ENCODE measurements at regions not wholly inside any gene's neighbourhood (a gene's known extent, or its start where the extent isn't known, plus 50 kb on each side); places are given as distances from the start of the nearest gene placed in this dataset.
A peak's percentile ranks its signal among the peaks of the same experiment; 100 is the strongest.
"Not testable (repeated sequence)": the region's sequence is repeated elsewhere in the genome, so short reads cannot be mapped to it uniquely, and the experiment has no call there.

- TF ChIP-seq, protein P1, sequence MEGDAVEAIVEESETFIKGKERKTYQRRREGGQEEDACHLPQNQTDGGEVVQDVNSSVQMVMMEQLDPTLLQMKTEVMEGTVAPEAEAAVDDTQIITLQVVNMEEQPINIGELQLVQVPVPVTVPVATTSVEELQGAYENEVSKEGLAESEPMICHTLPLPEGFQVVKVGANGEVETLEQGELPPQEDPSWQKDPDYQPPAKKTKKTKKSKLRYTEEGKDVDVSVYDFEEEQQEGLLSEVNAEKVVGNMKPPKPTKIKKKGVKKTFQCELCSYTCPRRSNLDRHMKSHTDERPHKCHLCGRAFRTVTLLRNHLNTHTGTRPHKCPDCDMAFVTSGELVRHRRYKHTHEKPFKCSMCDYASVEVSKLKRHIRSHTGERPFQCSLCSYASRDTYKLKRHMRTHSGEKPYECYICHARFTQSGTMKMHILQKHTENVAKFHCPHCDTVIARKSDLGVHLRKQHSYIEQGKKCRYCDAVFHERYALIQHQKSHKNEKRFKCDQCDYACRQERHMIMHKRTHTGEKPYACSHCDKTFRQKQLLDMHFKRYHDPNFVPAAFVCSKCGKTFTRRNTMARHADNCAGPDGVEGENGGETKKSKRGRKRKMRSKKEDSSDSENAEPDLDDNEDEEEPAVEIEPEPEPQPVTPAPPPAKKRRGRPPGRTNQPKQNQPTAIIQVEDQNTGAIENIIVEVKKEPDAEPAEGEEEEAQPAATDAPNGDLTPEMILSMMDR (IDR thresholded peaks at IDR 0.05), result no peak
- Mint-ChIP-seq H3K27ac (no peak overlapping the region), H3K4me3 (no peak overlapping the region), H3K9me3 (peaks cover 7% of the 10 kb centered on the region), H3K36me3 (ENCODE audit: low read depth) (no peaks in the 10 kb centered on the region), H3K4me1 (no peaks in the 10 kb centered on the region), H3K27me3 (ENCODE audit: low read depth, poor library complexity) (peaks cover 16% of the 10 kb centered on the region)
- DNase-seq, result no peak
Measured at GRCh38 chr11:121907379-121907778, 208.6 kb downstream of the BLID start.

GRCh38 chr11:121904148-121904547, 211.9 kb downstream of the BLID start:
- Mint-ChIP-seq H3K4me3 (no peak overlapping the region), H3K4me1 (no peaks in the 10 kb centered on the region), H3K27ac (peak overlapping the region; percentile 77), H3K27me3 (ENCODE audit: low read depth, poor library complexity) (peaks cover 20% of the 10 kb centered on the region), H3K9me3 (peaks cover 7% of the 10 kb centered on the region), H3K36me3 (ENCODE audit: low read depth) (no peaks in the 10 kb centered on the region)
- TF ChIP-seq, protein P1 (IDR thresholded peaks at IDR 0.05), result no peak
- no peak for DNase-seq

DNA sequence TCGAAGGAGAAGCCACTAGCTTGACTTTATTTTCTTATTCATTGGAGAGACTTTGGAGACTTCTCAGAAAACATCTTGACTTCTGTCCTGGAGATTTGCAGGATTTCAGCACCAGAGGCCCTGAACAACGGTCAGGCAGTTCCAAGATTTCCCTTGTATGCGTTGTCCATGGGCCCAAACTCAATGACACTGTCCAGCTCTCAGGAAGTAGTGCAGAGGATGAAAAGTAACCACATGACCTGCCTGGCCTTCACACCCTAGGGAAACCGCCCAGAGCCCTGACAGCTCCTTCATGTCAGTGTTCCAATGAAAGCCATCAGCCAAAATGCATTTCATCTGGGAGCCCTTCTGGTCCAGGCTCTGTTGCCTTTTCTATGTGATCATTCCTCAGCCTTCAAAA, 214.1 kb downstream of the BLID start:
- no peaks in the 10 kb centered on the region for H3K36me3 Mint-ChIP-seq (ENCODE audit: low read depth)
- DNase-seq, result no peak

GRCh38 chr11:121901417-121901816, 214.6 kb downstream of the BLID start:
- not testable (repeated sequence) for DNase-seq; H3K4me3 Mint-ChIP-seq; H3K36me3 Mint-ChIP-seq (ENCODE audit: low read depth); H3K27ac Mint-ChIP-seq; H3K4me1 Mint-ChIP-seq
- Mint-ChIP-seq H3K9me3 (peaks cover 10% of the 10 kb centered on the region), H3K27me3 (ENCODE audit: low read depth, poor library complexity) (peaks cover 23% of the 10 kb centered on the region)

More for the DNA sequence above, 214.1 kb downstream of the BLID start:
- Mint-ChIP-seq H3K9me3 (peaks cover 7% of the 10 kb centered on the region), H3K4me1 (no peaks in the 10 kb centered on the region), H3K27me3 (ENCODE audit: low read depth, poor library complexity) (peaks cover 21% of the 10 kb centered on the region), H3K27ac (no peak overlapping the region), H3K4me3 (no peak overlapping the region)
- TF ChIP-seq, protein P1 (IDR thresholded peaks at IDR 0.05), result no peak

GRCh38 chr11:121899520-121899919, 216.5 kb downstream of the BLID start:
- Mint-ChIP-seq H3K27ac (no peak overlapping the region), H3K4me3 (no peak overlapping the region), H3K27me3 (ENCODE audit: low read depth, poor library complexity) (peaks cover 31% of the 10 kb centered on the region), H3K9me3 (peaks cover 3% of the 10 kb centered on the region), H3K36me3 (ENCODE audit: low read depth) (no peaks in the 10 kb centered on the region), H3K4me1 (no peaks in the 10 kb centered on the region)
- no peak for DNase-seq
- TF ChIP-seq, protein P1 (IDR thresholded peaks at IDR 0.05), result no peak

DNA sequence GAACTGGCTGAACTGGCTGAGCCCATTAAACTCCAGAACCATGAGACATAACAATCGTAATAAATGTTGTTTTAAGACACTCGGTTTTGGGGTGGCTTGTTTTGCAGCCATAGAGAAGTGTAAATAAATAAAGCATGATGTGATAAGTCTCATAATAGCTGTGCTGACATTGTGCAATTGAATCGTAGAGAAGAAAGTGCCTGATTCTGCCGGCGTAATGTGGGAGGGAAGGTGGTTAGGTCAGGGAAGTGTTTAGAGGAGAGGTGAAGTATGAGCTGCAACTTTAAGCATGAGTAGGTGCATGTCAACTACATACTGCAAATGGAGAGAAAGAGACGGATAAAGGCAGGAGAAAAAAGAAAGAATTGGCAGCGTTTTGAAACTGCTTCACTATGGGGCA, 217.1 kb downstream of the BLID start:
- H3K4me1 Mint-ChIP-seq, result no peaks in the 10 kb centered on the region
- no peak for DNase-seq
- TF ChIP-seq, protein P1 (IDR thresholded peaks at IDR 0.05), result no peak
- H3K9me3 Mint-ChIP-seq, result peaks cover 3% of the 10 kb centered on the region
- H3K27me3 Mint-ChIP-seq (ENCODE audit: low read depth, poor library complexity), result peaks cover 27% of the 10 kb centered on the region
- no peak overlapping the region for H3K4me3 Mint-ChIP-seq
- no peak overlapping the region for H3K27ac Mint-ChIP-seq
- no peaks in the 10 kb centered on the region for H3K36me3 Mint-ChIP-seq (ENCODE audit: low read depth)

Data from nephron progenitor cell (in vitro differentiated cells).